Muscle of leg (tissue), 3 donors: ENCODE measurements at regions not wholly inside any gene's neighbourhood (a gene's known extent, or its start where the extent isn't known, plus 50 kb on each side); places are given as distances from the start of the nearest gene placed in this dataset.
A peak's percentile ranks its signal among the peaks of the same experiment; 100 is the strongest.

ENCODE experiments used
- DNase-seq: peaks from one replicate; pipeline ENCODE4 v3.0.0; 2013
- H3K27ac ChIP-seq: one replicate; pipeline ENCODE4 v1.5.1; 2013; ENCODE audit warnings: mild to moderate bottlenecking, low read length, control low read depth
- H3K27me3 ChIP-seq: one replicate; pipeline ENCODE4 v1.6.1; 2013; ENCODE audit warnings: low read length; ENCODE audit not compliant: control insufficient read depth, insufficient read depth
- H3K36me3 ChIP-seq: one replicate; pipeline ENCODE4 v1.6.1; 2013; ENCODE audit warnings: low read length; ENCODE audit not compliant: control insufficient read depth, insufficient read depth
- H3K4me1 ChIP-seq: one replicate; pipeline ENCODE4 v1.6.1; 2013; ENCODE audit warnings: low read length; ENCODE audit not compliant: control insufficient read depth, insufficient read depth
- H3K4me3 ChIP-seq: one replicate; pipeline ENCODE4 v1.5.1; 2013; ENCODE audit warnings: low read length, control low read depth
- H3K9me3 ChIP-seq: replicated peaks from 2 replicates; pipeline ENCODE4 v1.6.1; 2013; ENCODE audit warnings: low read depth, low read length; ENCODE audit not compliant: control insufficient read depth
- WGBS: methylation state at CpG from one replicate; pipeline ENCODE4 v1.1.5; 2013; ENCODE audit warnings: missing lambda C conversion rate; ENCODE audit not compliant: insufficient coverage; 5-methylcytosine and 5-hydroxymethylcytosine counted together

GRCh38 chr2:160670618-160671017 lies 177.0 kb upstream of the RBMS1 start:
- Histone ChIP-seq H3K36me3 (no peaks in the 10 kb centered on the region), H3K4me3 (no peak overlapping the region), H3K27me3 (no peaks in the 10 kb centered on the region), H3K27ac (no peak overlapping the region), H3K4me1 (peaks cover 3% of the 10 kb centered on the region), H3K9me3 (no peaks in the 10 kb centered on the region)
- WGBS, result no CpG with 5 or more reads among the region's 5 CpGs
- DNase-seq, result no peak

- H3K27ac ChIP-seq, result no peak overlapping the region
- no peaks in the 10 kb centered on the region for H3K4me1 ChIP-seq
- no peak overlapping the region for H3K4me3 ChIP-seq
- no CpG with 5 or more reads among the region's 1 CpG for WGBS
- DNase-seq, result peak; percentile 58
- H3K36me3 ChIP-seq, result no peaks in the 10 kb centered on the region
- H3K27me3 ChIP-seq, result no peaks in the 10 kb centered on the region
- no peaks in the 10 kb centered on the region for H3K9me3 ChIP-seq
Measured at GRCh38 chr2:160672211-160672610, 178.6 kb upstream of the RBMS1 start.

GRCh38 chr2:160674146-160674750 lies 180.6 kb upstream of the RBMS1 start:
- H3K27me3 ChIP-seq, result no peaks in the 10 kb centered on the region
- no peak for DNase-seq
- no peak overlapping the region for H3K27ac ChIP-seq
- no peaks in the 10 kb centered on the region for H3K36me3 ChIP-seq
- 89% methylated on average over 2 of the region's 2 CpGs for WGBS
- H3K4me1 ChIP-seq, result no peaks in the 10 kb centered on the region
- no peaks in the 10 kb centered on the region for H3K9me3 ChIP-seq
- no peak overlapping the region for H3K4me3 ChIP-seq

DNA sequence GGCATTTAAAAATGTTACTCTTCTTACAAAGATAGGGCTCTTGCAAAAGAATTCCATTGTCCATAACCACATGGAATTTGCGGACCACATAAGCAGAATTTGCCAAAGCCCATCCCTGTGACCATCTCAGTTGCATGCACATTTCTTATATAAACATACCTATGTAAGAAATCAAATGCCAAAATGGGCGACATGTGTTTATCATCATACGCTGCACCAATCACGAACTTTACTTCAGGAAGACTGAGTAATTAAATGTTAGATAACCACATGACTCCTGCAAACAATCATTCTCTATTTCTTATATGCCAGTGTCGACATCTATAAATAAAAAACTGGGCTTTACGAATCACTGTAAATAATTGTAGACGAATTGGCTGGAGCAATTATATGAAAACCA lies 186.1 kb upstream of the RBMS1 start:
- H3K36me3 ChIP-seq, result no peaks in the 10 kb centered on the region
- no peaks in the 10 kb centered on the region for H3K9me3 ChIP-seq
- H3K27me3 ChIP-seq, result no peaks in the 10 kb centered on the region
- no peak for DNase-seq
- WGBS, result no CpG with 5 or more reads among the region's 7 CpGs
- no peak overlapping the region for H3K4me3 ChIP-seq
- H3K27ac ChIP-seq, result no peak overlapping the region
- H3K4me1 ChIP-seq, result no peaks in the 10 kb centered on the region

DNA sequence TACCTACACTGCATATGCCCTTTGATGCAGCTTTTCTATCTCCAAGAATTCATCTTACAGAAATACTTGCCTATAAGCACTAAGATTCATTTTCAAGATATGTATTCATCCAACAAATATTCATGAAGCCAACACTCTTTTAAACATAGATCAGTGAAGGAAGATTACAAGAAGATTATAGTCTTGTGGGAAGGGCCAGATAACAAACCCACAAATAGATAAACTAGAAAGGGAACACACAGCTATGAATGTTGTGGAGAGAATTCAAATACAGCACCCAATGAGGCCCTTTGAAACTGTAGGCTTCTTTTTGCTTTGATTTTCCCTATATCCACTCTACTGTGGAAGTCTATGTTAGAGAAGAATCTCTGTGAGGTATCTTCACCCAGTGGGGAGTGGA lies 186.7 kb upstream of the RBMS1 start:
- no peaks in the 10 kb centered on the region for H3K4me1 ChIP-seq
- no peak overlapping the region for H3K4me3 ChIP-seq
- no peaks in the 10 kb centered on the region for H3K27me3 ChIP-seq
- H3K27ac ChIP-seq, result no peak overlapping the region
- H3K9me3 ChIP-seq, result no peaks in the 10 kb centered on the region
- no peak for DNase-seq
- no peaks in the 10 kb centered on the region for H3K36me3 ChIP-seq

DNA sequence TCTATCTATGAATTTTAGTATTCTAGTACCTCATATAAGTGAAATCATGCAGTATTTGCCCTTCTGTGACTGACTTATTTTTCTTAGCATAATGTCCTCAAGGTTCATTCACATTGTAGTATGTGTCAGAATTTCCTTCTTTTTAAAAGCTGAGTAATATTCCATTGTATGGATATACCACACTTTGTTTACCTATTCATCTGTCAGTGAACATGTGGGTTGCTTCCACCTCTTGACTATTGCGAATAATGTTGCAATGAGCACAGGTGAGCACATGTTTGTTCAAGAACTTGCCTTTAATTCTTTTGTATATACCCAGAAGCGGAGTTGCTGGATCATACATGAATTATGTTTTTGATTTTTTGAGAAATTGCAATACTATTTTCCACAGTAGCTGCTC lies 187.4 kb upstream of the RBMS1 start:
- no peaks in the 10 kb centered on the region for H3K36me3 ChIP-seq
- H3K27ac ChIP-seq, result no peak overlapping the region
- WGBS, result no CpG with 5 or more reads among the region's 2 CpGs
- DNase-seq, result no peak
- no peaks in the 10 kb centered on the region for H3K27me3 ChIP-seq
- no peaks in the 10 kb centered on the region for H3K9me3 ChIP-seq
- H3K4me1 ChIP-seq, result no peaks in the 10 kb centered on the region
- no peak overlapping the region for H3K4me3 ChIP-seq

DNA sequence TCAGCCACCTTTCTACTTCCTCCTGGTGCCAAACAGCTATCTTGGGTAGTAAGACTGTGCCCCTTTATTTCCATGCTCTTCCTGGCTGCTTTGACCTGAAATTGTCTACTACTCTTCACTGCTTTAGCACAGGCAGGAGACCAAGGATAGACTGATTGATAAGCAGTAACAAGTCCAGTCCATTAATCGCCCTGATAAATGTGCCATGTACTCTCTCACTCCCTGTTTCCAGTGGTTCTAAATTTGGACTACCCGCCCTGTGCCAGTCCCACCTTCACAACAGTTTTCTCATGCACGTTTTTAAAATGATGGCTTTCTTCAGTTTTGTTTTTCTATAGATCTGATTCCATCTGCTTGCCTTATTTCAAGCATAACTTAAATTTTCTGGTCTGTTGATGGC lies 189.6 kb upstream of the RBMS1 start:
- Histone ChIP-seq H3K27ac (no peak overlapping the region), H3K9me3 (no peaks in the 10 kb centered on the region), H3K36me3 (no peaks in the 10 kb centered on the region), H3K27me3 (no peaks in the 10 kb centered on the region), H3K4me1 (no peaks in the 10 kb centered on the region), H3K4me3 (no peak overlapping the region)
- no peak for DNase-seq
- 100% methylated on average over 2 of the region's 3 CpGs for WGBS

DNA sequence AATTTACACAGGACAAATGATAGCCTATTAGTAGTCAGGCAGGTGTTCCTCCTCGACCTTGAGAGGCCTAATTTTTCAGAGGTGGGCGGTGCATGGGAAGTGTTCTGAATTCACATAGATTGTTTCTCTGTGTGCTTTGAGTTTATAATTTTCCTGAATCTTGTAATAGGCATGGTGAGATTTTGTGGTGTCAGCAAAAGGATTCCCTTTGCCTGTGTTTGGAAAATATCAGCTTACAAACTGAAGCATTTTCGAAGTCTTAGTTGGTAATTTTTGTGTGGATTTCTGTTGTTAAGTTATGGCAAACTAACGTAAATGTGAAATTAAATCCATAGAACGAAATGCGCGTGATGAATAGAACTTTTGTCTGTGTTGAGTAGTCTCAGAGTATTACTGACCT lies 194.0 kb upstream of the RBMS1 start:
- no peaks in the 10 kb centered on the region for H3K4me1 ChIP-seq
- DNase-seq, result no peak
- WGBS, result 77% methylated on average over 3 of the region's 7 CpGs
- H3K27me3 ChIP-seq, result no peaks in the 10 kb centered on the region
- no peaks in the 10 kb centered on the region for H3K9me3 ChIP-seq
- H3K4me3 ChIP-seq, result no peak overlapping the region
- no peaks in the 10 kb centered on the region for H3K36me3 ChIP-seq
- H3K27ac ChIP-seq, result no peak overlapping the region

- no peak for DNase-seq
- no CpG with 5 or more reads among the region's 1 CpG for WGBS
- Histone ChIP-seq H3K27ac (no peak overlapping the region), H3K27me3 (no peaks in the 10 kb centered on the region), H3K36me3 (no peaks in the 10 kb centered on the region), H3K4me3 (no peak overlapping the region), H3K9me3 (no peaks in the 10 kb centered on the region), H3K4me1 (no peaks in the 10 kb centered on the region)
Measured at GRCh38 chr2:160689441-160689840, 195.8 kb upstream of the RBMS1 start.

DNA sequence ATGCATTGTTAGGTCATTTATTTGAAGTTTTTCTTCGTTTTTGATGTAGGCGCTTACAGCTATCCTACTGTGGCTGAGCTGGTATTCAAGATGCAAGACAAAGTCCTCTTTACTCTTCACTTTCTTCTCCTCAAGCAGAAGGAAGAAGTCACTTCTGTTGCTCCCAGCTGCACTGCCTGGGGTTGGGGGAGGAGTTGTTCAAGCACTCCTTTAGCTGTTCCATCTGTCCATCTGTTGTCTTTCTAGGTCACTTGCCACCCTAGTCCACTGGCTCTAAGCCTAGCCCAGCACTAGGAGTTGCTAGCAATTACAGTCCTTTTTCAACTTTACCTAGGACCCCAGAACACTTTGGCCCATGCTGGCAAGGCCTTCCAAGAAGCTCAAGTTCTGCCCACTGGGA lies 200.6 kb upstream of the RBMS1 start:
- H3K27ac ChIP-seq, result no peak overlapping the region
- H3K36me3 ChIP-seq, result no peaks in the 10 kb centered on the region
- no peaks in the 10 kb centered on the region for H3K9me3 ChIP-seq
- no CpG with 5 or more reads among the region's 2 CpGs for WGBS
- no peak overlapping the region for H3K4me3 ChIP-seq
- DNase-seq, result no peak
- no peaks in the 10 kb centered on the region for H3K4me1 ChIP-seq
- no peaks in the 10 kb centered on the region for H3K27me3 ChIP-seq

- H3K27me3 ChIP-seq, result no peaks in the 10 kb centered on the region
- H3K4me3 ChIP-seq, result no peak overlapping the region
- no peaks in the 10 kb centered on the region for H3K9me3 ChIP-seq
- no CpG with 5 or more reads among the region's 2 CpGs for WGBS
- no peak for DNase-seq
- H3K36me3 ChIP-seq, result no peaks in the 10 kb centered on the region
- no peaks in the 10 kb centered on the region for H3K4me1 ChIP-seq
- H3K27ac ChIP-seq, result no peak overlapping the region
Measured at GRCh38 chr2:160694631-160695030, 201.0 kb upstream of the RBMS1 start.
